ENCODE measurements at regions not wholly inside any gene's neighbourhood (a gene's known extent, or its start where the extent isn't known, plus 50 kb on each side); places are given as distances from the start of the nearest gene placed in this dataset.
"Not testable (repeated sequence)": the region's sequence is repeated elsewhere in the genome, so short reads cannot be mapped to it uniquely, and the experiment has no call there.

GRCh38 chr12:126042286-126042685, 977.1 kb downstream of the AACS start:
- FAIRE-seq = no peak

GRCh38 chr12:126049501-126049900, 984.3 kb downstream of the AACS start:
- FAIRE-seq = not testable (repeated sequence)

GRCh38 chr12:126051611-126052107, 986.4 kb downstream of the AACS start:
- FAIRE-seq = peak; percentile 41

- no peak for FAIRE-seq
These were observed 990.3 kb downstream of the AACS start for GRCh38 chr12:126055521-126055920.

- FAIRE-seq = no peak
These were observed 996.5 kb downstream of the AACS start for GRCh38 chr12:126061777-126062176.

GRCh38 chr12:126064028-126064427, 998.8 kb downstream of the AACS start:
- FAIRE-seq = no peak

- no peak for FAIRE-seq
These were observed 1002.5 kb downstream of the AACS start for GRCh38 chr12:126067626-126068329.

- FAIRE-seq = no peak
These were observed 1004.4 kb downstream of the AACS start for GRCh38 chr12:126069549-126070165.

- no peak for FAIRE-seq
These were observed 1011.3 kb downstream of the AACS start for GRCh38 chr12:126076515-126076914.

- FAIRE-seq = no peak
These were observed 1018.7 kb downstream of the AACS start for GRCh38 chr12:126083926-126084325.

- FAIRE-seq = no peak
These were observed 1019.2 kb downstream of the AACS start for GRCh38 chr12:126084480-126084879.

GRCh38 chr12:126086242-126086641, 1021.0 kb downstream of the AACS start:
- FAIRE-seq = no peak

GRCh38 chr12:126087692-126088091, 1022.5 kb downstream of the AACS start:
- no peak for FAIRE-seq

- no peak for FAIRE-seq
These were observed 1028.7 kb downstream of the AACS start for GRCh38 chr12:126093908-126094307.

GRCh38 chr12:126095748-126096510, 1030.7 kb downstream of the AACS start:
- no peak for FAIRE-seq

GRCh38 chr12:126106706-126107105, 1041.5 kb downstream of the AACS start:
- no peak for FAIRE-seq

GRCh38 chr12:126107659-126108058, 1042.4 kb downstream of the AACS start:
- FAIRE-seq = no peak

- no peak for FAIRE-seq
These were observed 1043.0 kb downstream of the AACS start for GRCh38 chr12:126108247-126108646.

- no peak for FAIRE-seq
These were observed 1046.9 kb downstream of the AACS start for GRCh38 chr12:126112141-126112540.

GRCh38 chr12:126112849-126113248, 1047.6 kb downstream of the AACS start:
- FAIRE-seq = no peak

- FAIRE-seq = no peak
These were observed 1049.2 kb downstream of the AACS start for GRCh38 chr12:126114441-126114840.

- FAIRE-seq = no peak
These were observed 1052.3 kb downstream of the AACS start for GRCh38 chr12:126117502-126117901.

- no peak for FAIRE-seq
These were observed 1074.1 kb downstream of the AACS start for GRCh38 chr12:126139355-126139754.

- no peak for FAIRE-seq
These were observed 1079.4 kb downstream of the AACS start for GRCh38 chr12:126144603-126145002.
